Ureter (tissue), 1 donor: ENCODE measurements at regions not wholly inside any gene's neighbourhood (a gene's known extent, or its start where the extent isn't known, plus 50 kb on each side); places are given as distances from the start of the nearest gene placed in this dataset.

Experiments
- DNase-seq: peaks from one replicate; pipeline ENCODE4 v3.0.0-alpha.2; 2020; ENCODE audit warnings: low spot score
- donor health status: DM: yes; HTN: yes; CAD: no.

DNA sequence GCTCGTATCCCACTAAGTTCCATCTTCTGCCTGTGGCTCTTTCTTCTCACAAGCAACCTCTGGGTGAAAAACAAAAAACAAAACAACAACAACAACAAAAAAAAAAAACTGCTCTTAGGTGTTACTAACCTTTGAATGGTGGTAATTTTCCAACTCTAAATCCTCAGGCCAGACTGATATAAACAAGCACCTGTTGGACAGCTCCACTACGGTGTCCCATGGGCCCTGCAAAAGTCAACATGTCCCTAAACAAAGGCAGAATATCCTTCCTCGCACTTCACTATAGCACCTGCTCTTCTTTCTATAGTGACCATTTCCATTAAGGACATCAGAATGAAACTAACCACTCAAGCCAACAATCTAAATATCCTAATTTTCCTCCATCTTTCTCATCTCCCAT, 54.6 kb upstream of the PARM1 start:
- no peak for DNase-seq

GRCh38 chr4:74875451-74875850, 57.5 kb upstream of the PARM1 start:
- DNase-seq = no peak

- DNase-seq = peak; percentile 73
These were observed 58.1 kb upstream of the PARM1 start for GRCh38 chr4:74874753-74875367.

DNA sequence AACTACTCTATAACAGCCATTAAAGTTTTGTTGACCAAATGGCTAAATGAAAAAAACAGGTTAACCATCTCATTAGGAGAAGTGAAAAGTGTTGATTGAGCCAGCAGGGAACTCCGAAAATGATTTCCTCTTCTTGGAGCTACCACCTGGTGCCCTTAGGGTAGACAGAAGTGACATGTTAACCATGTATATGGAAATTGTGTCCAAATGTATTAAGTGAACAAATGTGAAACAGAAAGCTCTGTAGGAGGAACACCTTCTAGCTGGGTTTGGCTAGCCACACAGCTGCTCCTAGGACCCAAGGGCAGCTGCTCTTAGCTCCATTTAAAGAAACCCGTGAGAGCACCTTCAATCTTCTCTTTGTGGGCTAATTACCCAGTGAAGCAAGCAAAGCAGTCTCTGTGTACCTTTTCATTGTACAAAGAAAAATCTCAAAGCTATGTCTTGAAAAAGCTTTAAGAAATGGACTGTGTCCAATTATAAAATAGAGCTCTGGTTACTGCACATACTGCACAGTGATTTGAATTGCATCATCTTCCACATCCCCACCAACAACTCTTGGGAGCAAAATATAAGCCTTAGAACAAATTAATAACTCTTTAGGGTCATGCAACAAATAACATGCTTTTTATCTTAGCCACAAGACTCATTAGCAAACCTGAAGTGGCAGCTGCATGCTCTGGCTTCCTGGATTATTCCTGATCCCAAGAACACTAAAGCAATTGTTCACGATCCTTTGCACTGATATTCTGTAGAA, 59.2 kb upstream of the PARM1 start:
- DNase-seq = no peak

- no peak for DNase-seq
These were observed 64.7 kb upstream of the BTC start for GRCh38 chr4:74858921-74859562.

DNA sequence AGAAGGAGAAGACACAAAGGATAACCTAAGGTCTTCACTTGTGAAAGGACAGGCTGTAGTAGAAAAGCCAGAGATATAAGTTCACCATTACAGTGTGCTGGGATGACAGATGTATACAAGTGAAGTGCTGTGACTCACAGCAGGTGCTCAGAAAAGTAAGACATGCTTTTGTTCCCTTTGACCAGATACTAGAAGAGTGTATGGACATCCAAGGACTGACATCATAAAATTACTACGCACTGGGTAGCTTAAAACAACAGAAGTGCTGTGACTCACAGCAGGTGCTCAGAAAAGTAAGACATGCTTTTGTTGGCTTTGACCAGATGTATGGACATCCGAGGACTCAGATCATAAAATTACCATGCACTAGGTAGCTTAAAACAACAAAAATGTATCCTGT, 61.6 kb upstream of the BTC start:
- no peak for DNase-seq

DNA sequence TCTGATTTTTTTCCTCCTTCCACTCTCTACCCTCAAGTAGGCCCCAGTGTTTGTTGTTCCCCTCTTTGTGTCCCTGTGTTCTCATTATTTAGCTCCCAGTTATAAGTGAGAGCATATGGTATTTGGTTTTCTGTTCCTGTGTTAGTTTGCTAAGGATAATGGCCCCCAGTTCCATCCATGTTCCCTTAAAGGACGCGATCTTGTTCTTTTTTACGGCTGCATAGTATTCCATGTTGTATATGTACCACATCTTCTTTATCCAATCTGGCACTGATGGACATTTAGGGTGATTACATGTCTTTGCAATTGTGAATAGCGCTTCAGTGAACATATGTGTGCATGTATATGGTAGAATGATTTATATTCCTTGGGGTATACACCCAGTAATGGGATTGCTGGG, 54.5 kb upstream of the BTC start:
- DNase-seq = no peak

- no peak for DNase-seq
These were observed 51.5 kb upstream of the BTC start for GRCh38 chr4:74845834-74846233.
